ENCODE measurements at regions not wholly inside any gene's neighbourhood (a gene's known extent, or its start where the extent isn't known, plus 50 kb on each side); places are given as distances from the start of the nearest gene placed in this dataset.

- TF ChIP-seq CTCF (conservative IDR thresholded peaks at IDR 0.05 in 1 of 2, IDR thresholded peaks at IDR 0.05 in 1 of 2; ENCODE audit: low read depth in 1 of 2, low read length in 2 of 2) (no peak), EZH2 (IDR thresholded peaks at IDR 0.05; ENCODE audit: low read length, missing control alignments) (no peak)
Observed at GRCh38 chr5:158496624-158497023, 603.1 kb downstream of the EBF1 start.
